Colonic mucosa (tissue), 4 donors: ENCODE measurements at regions not wholly inside any gene's neighbourhood (a gene's known extent, or its start where the extent isn't known, plus 50 kb on each side); places are given as distances from the start of the nearest gene placed in this dataset.

Experiments used
- DNase-seq: peaks from one replicate; pipeline ENCODE4 v3.0.0-alpha.2; 2020
- H3K27ac ChIP-seq: fragments of 200-600 bp; one replicate; pipeline ENCODE4 v1.8.0; 2021
- H3K27me3 ChIP-seq: fragments of 200-600 bp; one replicate; pipeline ENCODE4 v1.8.0; 2021
- H3K36me3 ChIP-seq: fragments of 200-600 bp; one replicate; pipeline ENCODE4 v1.8.0; 2021
- H3K4me1 ChIP-seq: fragments of 200-600 bp; one replicate; pipeline ENCODE4 v1.8.0; 2021; ENCODE audit warnings: mild to moderate bottlenecking
- H3K4me3 ChIP-seq: fragments of 200-600 bp; one replicate; pipeline ENCODE4 v1.8.0; 2021
- H3K9ac ChIP-seq, 2 donors: one replicate each; pipeline ENCODE4 v1.7.0; 2013; ENCODE audit warnings: control low read depth in 2 of 2, low read depth in 2 of 2, low read length in 2 of 2
- H3K9me3 ChIP-seq: fragments of 200-600 bp; one replicate; pipeline ENCODE4 v1.8.0; 2021
- CTCF ChIP-seq: fragments of 200-600 bp; IDR thresholded peaks from one replicate; pipeline ENCODE4 v1.8.0; 2022; ENCODE audit warnings: antibody characterized with exemption, mild to moderate bottlenecking
- intact Hi-C: fragments of 100-400 bp; cut with DNase I; formaldehyde crosslinking; loops from one replicate; pipeline ENCODE4 v1.14.1; 2022
- donor health status: healthy.
- donor health status: DM: no; HTN: no; CAD: no.
- donor health status: DM: no; HTN: no; CAD: no.

GRCh38 chr3:154954757-154955156 is 125.4 kb upstream of the MME start:
- Histone ChIP-seq H3K4me3 (no peak overlapping the region), H3K4me1 (no peaks in the 10 kb centered on the region), H3K9me3 (no peaks in the 10 kb centered on the region), H3K9ac (no peak overlapping the region), H3K27ac (no peak overlapping the region), H3K27me3 (no peaks in the 10 kb centered on the region), H3K36me3 (no peaks in the 10 kb centered on the region)
- TF ChIP-seq CTCF: no peak
- intact Hi-C loops: loop anchor here (5.0 kb wide), 1 partner anchor 368 kb away; no protein-coding TSS in a partner anchor
- no peak for DNase-seq

- intact Hi-C loops: loop anchor here (5.0 kb wide), 1 partner anchor 369 kb away; no protein-coding TSS in a partner anchor
- no peaks in the 10 kb centered on the region for H3K27me3 ChIP-seq
- TF ChIP-seq CTCF: no peak
- H3K27ac ChIP-seq: no peak overlapping the region
- H3K36me3 ChIP-seq: no peaks in the 10 kb centered on the region
- no peak overlapping the region for H3K9ac ChIP-seq
- H3K4me1 ChIP-seq: no peaks in the 10 kb centered on the region
- no peaks in the 10 kb centered on the region for H3K9me3 ChIP-seq
- H3K4me3 ChIP-seq: no peak overlapping the region
- DNase-seq: no peak
Measured at GRCh38 chr3:154953538-154953937, 126.6 kb upstream of the MME start.

DNA sequence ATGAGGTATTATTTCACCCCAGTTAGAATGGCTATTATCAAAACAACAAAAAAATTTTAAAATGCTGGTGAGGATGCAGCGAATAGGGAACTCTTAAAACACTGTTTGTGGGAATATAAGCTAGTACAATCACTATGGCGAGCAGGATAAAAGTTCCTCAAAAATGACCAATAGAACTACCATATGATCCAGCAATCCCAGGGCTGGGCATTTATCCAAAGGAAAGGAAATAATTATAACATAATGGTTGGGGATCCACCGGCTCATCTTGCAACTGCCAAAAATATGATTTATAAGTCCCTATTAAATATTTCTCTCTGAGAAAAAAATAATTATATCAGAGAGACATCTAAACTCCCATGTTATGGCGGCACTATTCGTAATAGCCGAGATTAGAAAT is 127.6 kb upstream of the MME start:
- Histone ChIP-seq H3K27ac (no peak overlapping the region), H3K27me3 (no peaks in the 10 kb centered on the region), H3K36me3 (no peaks in the 10 kb centered on the region), H3K9ac (no peak overlapping the region), H3K9me3 (no peaks in the 10 kb centered on the region), H3K4me3 (no peak overlapping the region), H3K4me1 (no peaks in the 10 kb centered on the region)
- no peak for DNase-seq
- intact Hi-C loops: loop anchor here (5.0 kb wide), 1 partner anchor 370 kb away; no protein-coding TSS in a partner anchor
- no peak for TF ChIP-seq CTCF

DNA sequence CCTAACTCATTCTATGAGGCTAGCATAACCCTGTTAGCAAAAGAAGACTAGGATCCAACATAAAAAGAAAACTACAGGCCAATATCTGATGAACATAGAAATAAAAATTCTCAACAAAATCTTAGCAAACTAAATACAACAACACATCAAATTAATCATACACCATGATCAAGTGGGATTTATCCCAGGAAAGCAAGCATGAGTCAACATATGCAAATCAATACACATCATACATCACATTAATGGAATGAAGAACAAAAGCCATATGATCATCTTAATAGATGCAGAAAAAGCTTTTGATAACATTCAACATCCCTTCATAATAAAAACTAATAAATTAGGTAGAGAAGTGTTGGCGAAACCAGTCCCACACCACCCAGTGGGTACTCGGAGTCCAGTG is 136.1 kb upstream of the MME start:
- TF ChIP-seq CTCF: no peak
- intact Hi-C loops: no loop called here
- no peak for DNase-seq
- Histone ChIP-seq H3K27ac (no peak overlapping the region), H3K27me3 (no peaks in the 10 kb centered on the region), H3K9ac (no peak overlapping the region), H3K36me3 (no peaks in the 10 kb centered on the region), H3K9me3 (no peaks in the 10 kb centered on the region), H3K4me3 (no peak overlapping the region), H3K4me1 (no peaks in the 10 kb centered on the region)

- no peak overlapping the region for H3K27ac ChIP-seq
- no peaks in the 10 kb centered on the region for H3K36me3 ChIP-seq
- H3K9ac ChIP-seq: no peak overlapping the region
- no peaks in the 10 kb centered on the region for H3K27me3 ChIP-seq
- intact Hi-C loops: no loop called here
- no peak for DNase-seq
- no peak for TF ChIP-seq CTCF
- no peak overlapping the region for H3K4me3 ChIP-seq
- no peaks in the 10 kb centered on the region for H3K9me3 ChIP-seq
- no peaks in the 10 kb centered on the region for H3K4me1 ChIP-seq
Measured at GRCh38 chr3:154942827-154943226, 137.3 kb upstream of the MME start.

DNA sequence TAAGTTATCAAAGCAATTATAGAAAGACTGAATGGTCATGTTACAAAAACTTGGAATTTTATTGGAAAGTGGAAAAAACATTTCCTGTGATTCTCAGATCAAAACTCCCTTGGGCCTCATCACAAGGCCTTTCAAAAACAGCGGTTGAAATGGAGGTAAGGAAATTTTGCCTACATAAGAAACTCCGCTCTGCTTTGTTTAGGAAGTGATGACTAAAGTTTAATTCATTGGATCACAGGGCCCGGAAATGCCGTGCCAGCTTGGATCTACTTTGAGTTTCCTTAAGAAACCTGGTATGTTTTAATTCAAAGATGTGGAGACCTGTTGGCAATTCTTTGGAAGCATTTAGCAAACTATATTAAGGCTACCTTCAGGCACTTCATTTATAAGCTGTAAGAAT is 143.9 kb upstream of the MME start:
- Histone ChIP-seq H3K4me3 (no peak overlapping the region), H3K27ac (no peak overlapping the region), H3K27me3 (no peaks in the 10 kb centered on the region), H3K36me3 (no peaks in the 10 kb centered on the region), H3K9ac (no peak overlapping the region), H3K9me3 (no peaks in the 10 kb centered on the region), H3K4me1 (no peaks in the 10 kb centered on the region)
- TF ChIP-seq CTCF: no peak
- no peak for DNase-seq
- intact Hi-C loops: no loop called here
